Inflammatory macrophage treated with lipopolysaccharide for 4 hours (primary cell): ENCODE measurements at regions not wholly inside any gene's neighbourhood (a gene's known extent, or its start where the extent isn't known, plus 50 kb on each side); places are given as distances from the start of the nearest gene placed in this dataset.

ENCODE experiments used
- DNase-seq: peaks from one replicate; pipeline ENCODE4 v3.0.0-alpha.2; 2020

- DNase-seq = no peak
Measured at GRCh38 chr2:150042500-150043171, 444.8 kb downstream of the RND3 start.

GRCh38 chr2:150041722-150042425, 445.6 kb downstream of the RND3 start:
- DNase-seq = no peak

- DNase-seq = no peak
Measured at GRCh38 chr2:150036622-150037021, 449.0 kb upstream of the MMADHC start.

GRCh38 chr2:150034665-150035064, 447.1 kb upstream of the MMADHC start:
- DNase-seq = no peak

GRCh38 chr2:150030436-150031190, 443.0 kb upstream of the MMADHC start:
- no peak for DNase-seq

GRCh38 chr2:150028322-150028721, 440.7 kb upstream of the MMADHC start:
- DNase-seq = no peak

GRCh38 chr2:150027164-150027563, 439.6 kb upstream of the MMADHC start:
- DNase-seq = no peak

- no peak for DNase-seq
Measured at GRCh38 chr2:150023663-150024062, 436.1 kb upstream of the MMADHC start.

GRCh38 chr2:150023044-150023443, 435.5 kb upstream of the MMADHC start:
- DNase-seq = no peak

GRCh38 chr2:150020937-150021673, 433.5 kb upstream of the MMADHC start:
- DNase-seq = no peak

- no peak for DNase-seq
Measured at GRCh38 chr2:150020221-150020620, 432.6 kb upstream of the MMADHC start.

GRCh38 chr2:150019063-150019462, 431.5 kb upstream of the MMADHC start:
- no peak for DNase-seq

- DNase-seq = no peak
Measured at GRCh38 chr2:150012986-150013385, 425.4 kb upstream of the MMADHC start.

GRCh38 chr2:150011161-150011730, 423.7 kb upstream of the MMADHC start:
- DNase-seq = no peak

GRCh38 chr2:150008901-150009300, 421.3 kb upstream of the MMADHC start:
- no peak for DNase-seq

- no peak for DNase-seq
Measured at GRCh38 chr2:150007815-150008430, 420.3 kb upstream of the MMADHC start.

GRCh38 chr2:150006591-150006990, 419.0 kb upstream of the MMADHC start:
- DNase-seq = no peak

GRCh38 chr2:150003544-150003943, 416.0 kb upstream of the MMADHC start:
- no peak for DNase-seq

GRCh38 chr2:150001788-150002187, 414.2 kb upstream of the MMADHC start:
- no peak for DNase-seq

- no peak for DNase-seq
Measured at GRCh38 chr2:149996901-149997300, 409.3 kb upstream of the MMADHC start.

GRCh38 chr2:149994057-149994728, 406.6 kb upstream of the MMADHC start:
- DNase-seq = no peak

- DNase-seq = no peak
Measured at GRCh38 chr2:149993316-149993715, 405.7 kb upstream of the MMADHC start.
